Stimulated activated CD8-positive, alpha-beta memory T cell treated with anti-CD3 and anti-CD28 coated beads, Interleukin-7, amount 100 ng/mL, for 1 hour (primary cell): ENCODE measurements at regions not wholly inside any gene's neighbourhood (a gene's known extent, or its start where the extent isn't known, plus 50 kb on each side); places are given as distances from the start of the nearest gene placed in this dataset.

Experiments used
- DNase-seq, 2 donors: peaks; one replicate each; pipeline ENCODE4 v3.0.0-alpha.2; 2020; ENCODE audit warnings: low read depth in 2 of 2

DNA sequence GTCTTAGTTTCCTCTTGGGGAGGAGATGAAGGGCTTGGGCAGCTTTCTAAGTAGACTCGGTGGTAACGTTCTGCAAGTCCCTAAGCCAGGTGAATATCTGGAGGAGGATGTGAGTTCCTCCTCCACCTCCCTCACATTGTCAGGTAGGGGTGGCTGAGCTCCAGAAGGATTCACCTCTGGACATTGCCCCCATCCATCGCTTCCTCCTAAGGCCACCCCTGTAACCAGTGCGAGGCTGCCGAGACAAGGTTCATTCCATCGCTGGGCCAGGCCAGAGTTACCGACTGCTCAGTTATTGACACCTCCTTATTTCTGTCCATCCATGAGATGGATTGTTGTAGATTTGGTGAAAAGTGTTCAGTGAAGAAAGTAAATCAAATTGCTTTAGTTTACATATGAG lies 334.1 kb upstream of the KLF6 start:
- DNase-seq: no peak

DNA sequence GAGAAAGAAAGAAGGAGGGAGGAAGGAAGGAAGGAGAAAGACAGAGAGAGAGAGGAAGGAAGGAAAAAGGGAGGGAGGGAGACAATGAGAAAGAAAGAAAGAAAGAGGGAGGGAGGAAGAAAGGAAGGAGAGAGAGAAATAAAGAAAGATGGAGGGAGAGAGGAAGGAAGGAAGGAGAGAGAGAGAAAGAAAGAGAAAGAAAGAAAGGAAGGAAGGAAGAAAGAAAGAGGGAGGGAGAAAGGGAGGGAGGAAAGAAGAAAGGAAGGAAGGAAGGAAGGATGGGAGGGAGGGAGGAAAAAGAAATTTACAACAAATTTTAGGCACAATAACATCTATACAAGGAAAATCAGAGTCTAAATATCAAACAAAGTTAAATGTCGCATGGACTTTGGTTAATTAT lies 332.6 kb upstream of the KLF6 start:
- DNase-seq: no peak

DNA sequence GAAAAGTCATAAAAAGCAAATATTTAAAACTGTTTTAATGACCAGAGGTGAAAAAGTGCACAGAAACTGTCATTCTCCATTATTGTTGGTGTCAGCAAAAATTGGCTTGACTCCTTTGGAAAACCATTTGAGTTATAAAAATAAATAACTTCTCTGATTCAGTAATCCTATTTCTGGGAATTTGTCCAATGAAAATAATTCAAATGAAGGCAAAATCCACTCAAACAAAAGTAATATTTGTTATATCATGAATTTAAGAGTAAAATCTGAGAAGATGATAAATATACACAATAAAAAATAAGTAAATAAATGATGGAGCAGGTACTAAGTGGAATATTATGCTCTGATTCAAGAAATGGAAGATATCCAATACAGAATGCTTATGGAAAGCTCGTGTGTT lies 326.6 kb upstream of the KLF6 start:
- DNase-seq: no peak

DNA sequence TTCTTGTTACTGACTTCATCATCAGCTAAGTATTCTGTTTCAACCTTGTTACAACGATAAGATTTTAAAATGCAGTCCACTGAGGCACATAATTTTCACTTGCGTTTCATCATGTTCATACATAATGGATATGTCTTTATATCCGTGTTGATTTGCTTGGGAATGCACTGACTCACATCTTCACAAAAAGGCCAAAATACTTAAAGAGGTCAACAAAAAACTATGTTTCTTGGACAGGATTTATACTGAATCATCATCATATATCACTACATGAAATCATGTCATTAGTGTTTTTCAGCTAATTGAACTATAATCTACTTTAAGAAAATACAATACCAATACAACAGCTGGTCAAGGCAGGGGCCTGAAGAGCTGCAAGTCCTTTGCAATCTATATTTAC lies 324.5 kb upstream of the KLF6 start:
- DNase-seq: no peak

DNA sequence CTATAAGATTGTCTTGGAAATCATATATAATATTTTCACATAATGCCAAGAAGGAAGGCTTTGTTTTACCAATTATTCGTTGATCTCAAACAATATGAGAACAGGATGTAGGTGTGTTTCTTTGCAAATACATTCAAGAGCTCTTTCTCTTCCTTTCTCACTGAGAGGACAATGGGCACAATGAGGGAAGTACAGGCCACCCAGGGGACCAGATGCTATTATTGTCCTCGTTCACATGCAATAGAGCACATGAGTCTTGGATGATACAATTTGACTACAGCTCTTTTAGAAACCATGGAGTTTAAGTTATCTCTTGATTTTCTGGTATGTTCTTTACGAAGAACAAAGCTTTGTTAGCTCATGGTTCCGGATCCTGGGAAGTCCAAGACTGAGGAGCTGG lies 323.7 kb upstream of the KLF6 start:
- no peak for DNase-seq

DNA sequence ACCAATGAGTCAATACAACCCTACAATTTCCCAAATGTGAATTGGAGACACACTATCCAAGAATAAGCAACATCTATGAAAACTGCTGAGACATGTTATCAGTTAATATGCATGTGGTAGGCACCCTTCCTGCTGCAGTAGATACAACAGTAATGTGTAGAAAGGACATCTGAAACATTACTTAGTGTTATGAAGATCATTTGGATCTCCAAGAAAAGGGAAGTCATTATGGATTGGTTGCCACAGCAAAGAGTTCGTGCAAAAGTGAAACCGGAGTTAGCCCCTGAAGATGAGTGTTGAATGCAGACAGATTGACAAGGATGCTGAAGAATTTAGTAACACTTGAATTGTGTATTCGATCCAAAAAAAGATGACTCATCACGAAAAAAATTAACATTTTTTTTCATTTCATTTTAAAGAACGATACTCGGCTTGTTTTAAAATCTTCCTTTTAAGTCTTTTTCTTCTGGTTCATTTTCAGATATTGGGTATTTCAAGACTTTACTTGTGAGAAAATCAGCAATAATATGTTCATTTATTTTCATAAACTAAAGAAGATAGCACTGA lies 322.4 kb upstream of the KLF6 start:
- no peak for DNase-seq

DNA sequence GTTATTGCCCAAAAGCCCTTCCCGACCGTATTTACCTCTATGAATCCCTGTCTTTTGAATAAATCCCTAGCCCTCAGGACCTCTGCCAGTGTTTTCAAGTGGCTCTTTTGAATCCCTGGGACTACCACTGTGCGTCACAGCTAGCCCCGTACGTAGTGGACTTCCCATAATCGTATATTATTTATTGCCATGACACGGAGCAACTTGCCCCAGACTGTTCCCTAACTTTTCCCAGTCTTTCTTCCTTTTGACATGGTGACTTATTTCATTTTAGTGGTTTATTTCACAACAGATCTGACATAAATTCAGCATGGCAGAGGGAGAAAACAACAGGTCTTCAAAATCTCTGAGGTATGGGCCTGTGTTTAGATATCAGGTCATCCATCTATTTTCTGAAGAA lies 318.6 kb upstream of the KLF6 start:
- no peak for DNase-seq

DNA sequence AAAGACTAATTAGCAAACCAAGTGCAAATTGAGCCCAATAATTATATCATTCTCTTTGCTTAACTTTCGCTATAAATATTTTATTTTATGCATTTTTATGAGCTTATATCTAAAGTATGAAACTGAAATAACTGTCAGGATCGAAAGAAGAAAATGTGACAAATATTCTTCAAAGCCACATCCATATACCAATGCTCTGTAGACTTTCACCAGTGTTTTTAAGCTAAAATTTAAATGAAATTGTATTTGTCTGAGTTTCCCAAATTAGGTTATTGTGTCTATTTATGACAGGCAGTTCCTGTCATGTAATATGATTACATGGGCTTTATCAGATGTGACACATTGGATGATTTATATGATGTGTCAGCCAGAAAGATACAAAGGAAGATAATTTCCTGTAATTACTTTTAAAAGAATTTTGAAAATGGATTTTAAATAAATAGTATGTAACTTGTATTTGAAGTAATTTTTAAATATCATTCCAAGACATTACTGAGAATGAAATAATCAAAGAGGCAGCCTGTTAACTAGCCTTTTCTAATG lies 317.9 kb upstream of the KLF6 start:
- DNase-seq: no peak

DNA sequence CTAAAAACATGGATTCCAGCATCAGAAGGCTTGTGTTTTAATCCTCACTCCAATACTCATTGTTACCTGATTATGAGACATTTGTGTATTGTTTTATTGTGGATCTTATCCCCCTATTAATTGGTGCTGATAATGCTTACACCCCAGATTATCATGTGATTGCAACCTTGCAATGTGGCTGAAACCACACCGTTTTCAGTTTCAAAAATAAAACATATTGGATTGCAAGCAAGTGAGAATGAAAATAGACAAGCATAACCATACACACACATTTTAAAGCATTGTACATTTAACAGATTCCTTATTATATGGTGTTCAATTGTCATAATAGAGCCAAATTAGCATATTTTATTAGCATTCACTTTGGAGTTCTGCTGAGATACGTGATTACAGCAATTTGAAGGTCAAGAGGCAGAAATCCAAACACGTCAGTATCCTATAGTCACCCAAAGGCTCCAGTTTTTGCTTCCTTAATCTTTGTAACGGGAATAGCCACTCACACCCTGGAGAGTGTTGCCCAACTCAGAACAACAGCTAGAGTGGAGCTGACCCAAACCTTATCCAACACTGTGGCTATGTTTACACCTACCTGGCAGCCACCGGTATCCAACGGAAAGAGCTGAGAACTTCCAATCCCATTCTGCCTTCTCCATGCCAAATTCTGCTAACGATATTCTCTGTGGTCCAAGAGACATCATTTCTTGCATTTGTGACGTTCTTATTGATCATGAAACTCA lies 317.1 kb upstream of the KLF6 start:
- no peak for DNase-seq

DNA sequence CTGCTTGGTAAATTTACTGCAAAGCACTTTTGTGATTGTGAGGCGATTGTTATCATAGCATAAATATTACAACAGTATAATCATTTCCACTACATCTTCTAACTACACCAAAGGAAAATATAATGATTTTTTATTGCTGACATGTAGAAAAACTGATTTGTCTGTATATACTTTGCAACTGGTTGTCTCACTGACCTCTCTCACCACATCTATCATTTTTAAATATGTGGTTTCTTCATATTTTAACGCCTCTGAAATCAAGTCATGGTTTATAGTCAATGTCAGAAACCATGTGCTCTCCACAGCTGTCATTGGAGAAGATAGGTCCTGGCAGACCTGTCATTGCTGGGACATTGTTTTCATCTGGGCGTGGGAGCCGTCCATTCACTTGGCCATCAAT lies 315.4 kb upstream of the KLF6 start:
- no peak for DNase-seq

DNA sequence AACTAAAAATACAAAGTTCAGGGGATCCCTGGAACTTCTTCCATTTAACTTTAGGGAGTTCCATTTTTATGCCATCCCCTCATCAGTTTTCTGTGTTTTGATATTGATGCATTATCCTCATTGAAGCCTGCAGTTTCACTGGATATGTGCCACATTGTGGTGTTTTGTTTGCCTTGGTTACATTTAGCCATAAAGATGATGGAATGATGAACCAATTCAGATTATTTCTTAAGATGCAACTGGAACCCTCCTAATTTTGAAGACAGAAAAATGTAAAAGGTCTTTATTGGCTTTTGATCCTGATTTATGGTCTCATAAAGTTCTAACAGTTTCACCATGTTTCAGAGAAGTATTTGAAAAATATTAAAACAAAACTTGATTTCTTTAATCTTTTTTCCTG lies 314.2 kb upstream of the KLF6 start:
- DNase-seq: no peak

DNA sequence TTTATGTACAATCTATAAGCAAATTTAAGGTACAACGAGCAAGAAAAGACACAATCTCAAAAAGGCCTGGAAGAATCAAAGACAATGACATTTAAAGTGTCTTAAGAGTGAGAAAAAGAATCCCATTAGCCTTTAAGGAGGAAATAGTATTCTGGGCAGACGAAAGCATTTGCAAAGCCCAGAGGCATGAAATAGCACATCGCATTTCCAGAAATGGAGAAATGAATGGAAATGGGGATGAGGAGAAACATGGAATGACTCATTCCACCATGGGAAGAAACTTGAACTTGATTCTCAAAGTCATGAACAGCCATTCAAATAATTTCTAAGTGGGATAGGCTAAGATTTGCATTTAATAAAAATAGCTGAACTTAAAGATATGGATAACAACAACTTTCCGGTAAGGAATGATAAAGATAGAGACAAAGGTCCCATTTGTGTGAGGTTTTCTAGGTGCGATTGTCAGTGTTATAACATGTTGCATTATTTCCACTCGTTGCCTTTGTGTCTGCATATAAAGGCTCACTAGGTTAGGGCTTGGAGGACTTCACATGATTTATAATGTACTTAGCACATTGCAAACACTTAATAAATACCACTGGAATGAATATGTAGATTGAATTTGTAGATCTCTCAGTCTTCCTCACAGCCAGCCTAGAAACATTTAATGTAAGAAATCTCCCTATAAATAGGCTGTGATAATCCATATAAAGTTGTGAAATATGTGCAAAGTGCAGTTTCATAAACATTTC lies 310.3 kb upstream of the KLF6 start:
- no peak for DNase-seq

DNA sequence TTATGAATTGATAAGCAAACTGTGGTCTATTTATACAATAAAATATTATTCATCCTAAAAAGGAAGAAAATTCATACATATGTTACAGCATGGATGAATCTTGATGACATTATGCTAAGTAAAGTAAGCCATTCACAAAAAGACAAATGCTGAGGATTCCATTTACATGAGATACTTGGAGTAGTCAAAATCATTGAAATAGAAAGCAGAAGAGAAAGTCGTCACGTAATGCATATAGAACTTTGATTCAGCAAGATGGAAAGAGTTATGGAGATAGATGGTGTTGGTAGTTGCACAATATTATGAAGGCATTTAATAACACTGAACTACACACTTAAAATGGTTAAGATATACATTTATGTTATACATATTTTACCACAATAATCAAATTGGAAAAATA lies 309.7 kb upstream of the KLF6 start:
- DNase-seq: no peak

DNA sequence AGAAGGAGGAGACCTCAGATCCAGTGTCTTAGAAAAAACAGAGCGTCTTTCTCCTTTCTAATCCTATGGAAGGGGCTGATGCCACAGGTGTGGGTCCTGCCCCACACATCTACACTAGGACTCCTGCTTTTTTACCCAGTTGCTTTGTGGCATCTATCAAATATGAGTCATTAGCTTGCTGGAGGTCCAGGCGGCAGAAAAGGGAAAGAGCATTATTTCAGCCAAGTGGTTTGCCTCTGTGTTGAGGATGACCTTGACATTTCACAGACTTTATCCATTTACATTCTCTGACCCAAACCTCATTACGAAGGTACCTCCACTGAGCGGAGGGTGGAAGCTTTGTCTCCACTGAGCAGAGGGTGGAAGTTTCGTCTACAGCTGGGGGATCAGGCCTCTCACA lies 308.4 kb upstream of the KLF6 start:
- no peak for DNase-seq

DNA sequence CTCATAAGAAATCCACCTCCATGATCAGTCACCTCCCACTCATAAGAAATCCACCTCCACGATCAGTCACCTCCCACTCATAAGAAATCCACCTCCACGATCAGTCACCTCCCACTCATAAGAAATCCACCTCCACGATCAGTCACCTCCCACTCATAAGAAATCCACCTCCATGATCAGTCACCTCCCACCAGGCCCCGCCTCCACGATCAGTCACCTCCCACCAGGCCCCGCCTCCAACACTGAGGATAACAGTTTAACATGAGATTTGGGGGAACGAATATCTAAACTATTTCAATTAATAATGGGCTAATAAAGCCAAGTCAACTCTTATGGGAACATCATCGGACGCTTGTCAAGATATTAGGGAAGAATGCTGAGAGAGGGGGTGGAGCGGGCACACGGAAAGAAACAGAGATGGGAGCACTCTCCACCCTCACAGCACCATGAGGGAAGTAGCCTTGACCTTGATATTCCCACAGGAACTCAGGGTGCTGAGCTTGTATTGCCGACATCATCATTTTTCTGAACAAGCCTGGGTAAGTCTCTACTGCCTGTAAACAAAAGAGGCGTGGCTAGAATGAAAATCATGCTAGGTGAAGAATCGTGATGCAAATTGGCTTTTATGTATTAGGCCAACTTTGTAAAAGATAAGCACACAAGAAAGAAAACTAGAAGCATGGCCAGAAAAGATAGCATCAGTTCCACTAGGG lies 303.5 kb upstream of the KLF6 start:
- DNase-seq: no peak

DNA sequence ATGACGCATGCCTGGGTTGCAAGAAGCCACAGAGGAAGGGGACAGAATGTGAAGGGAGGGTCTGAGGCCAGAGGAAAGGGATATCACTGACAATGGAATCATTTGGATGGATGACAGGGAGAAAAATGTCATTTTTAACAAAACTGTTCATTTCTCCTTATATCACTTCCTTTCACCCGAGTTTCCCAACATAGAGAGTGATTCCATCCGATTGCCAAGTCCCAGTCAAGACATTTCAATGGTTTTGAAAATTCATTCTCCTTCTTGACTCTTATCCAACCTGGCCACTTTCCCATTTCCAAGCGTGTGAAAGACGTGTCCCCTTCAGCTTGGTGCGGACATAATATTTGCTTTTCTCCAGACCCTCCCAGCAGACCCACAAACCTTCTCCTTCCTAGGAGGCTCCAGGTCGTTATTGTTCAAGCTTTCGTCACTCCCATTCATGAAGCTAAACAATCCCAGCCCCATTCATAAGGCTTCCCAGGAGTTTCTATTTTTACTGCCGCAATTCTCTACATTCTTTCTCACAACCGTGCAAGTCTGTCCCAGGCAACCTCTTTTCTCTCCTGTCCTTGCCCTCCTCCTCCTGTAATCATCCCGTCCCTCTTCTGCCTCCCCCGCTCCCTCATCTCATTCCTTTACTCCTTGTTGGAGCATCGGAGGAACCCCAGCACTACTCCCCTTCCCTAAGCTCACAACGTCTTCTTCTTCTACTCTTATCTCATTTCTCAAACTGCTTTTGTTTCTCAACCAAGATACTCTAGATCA lies 301.3 kb upstream of the KLF6 start:
- DNase-seq: no peak

DNA sequence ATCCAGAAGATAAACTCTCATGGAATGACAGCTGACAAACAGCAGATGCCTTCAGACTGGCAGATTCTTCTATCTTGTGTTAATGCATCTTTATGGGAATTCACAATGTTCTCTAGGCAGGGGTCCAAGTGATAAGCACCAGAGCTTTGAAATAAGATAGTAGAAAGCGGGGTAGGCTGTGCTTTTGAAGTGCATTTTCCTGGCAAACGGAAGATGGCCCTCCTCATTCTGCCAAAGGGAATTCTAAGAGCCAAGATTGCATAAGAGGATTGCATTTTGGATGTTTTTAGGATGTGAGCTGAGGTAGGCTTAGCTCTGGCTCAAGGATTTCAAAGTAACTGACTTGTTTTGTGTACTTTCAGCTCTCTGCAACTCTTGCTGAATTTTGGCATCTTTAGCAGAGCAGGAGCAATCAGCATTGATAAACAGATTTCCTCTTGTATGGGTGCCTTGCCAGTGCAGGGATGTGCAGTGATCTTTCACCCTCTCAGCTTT lies 298.5 kb upstream of the KLF6 start:
- no peak for DNase-seq

DNA sequence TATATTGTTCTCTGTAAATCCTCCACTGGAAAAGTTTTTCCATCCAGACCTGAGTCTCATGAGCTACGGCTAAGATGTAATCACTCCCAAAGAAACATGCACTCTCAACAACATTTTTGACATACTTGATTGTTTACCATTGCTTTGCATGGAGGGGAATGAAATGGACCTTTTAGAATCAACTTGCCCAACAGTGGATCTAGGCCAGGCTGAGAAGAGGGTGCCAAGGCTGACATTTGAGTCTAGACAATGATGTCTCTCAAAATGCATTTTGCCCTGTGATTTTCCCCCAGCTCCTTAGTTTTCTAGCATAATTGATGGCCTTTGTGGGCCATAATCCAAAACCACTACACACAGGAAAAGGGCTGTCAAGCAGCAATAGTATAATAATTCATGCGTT lies 297.9 kb upstream of the KLF6 start:
- no peak for DNase-seq

DNA sequence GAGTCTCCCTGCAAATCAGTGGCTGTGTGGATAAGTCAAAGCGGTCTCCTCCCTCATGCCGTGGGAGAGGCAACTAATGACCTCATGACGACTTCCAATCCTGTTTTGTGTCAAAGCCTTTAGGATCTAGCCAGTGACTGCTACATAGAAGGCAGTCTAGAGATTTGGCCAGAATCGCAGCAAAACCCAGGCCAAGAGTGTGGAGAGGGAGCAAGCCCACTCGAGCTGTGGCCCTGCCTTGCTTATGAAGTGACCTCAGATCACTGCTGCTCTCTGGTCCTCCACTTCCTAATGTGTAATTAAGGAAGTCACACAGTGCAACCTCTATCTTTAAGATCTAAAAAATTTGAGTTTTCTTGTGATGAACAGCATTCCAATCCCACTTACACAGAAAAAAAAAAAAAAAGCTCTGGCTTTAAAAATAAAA lies 296.7 kb upstream of the KLF6 start:
- DNase-seq: no peak

DNA sequence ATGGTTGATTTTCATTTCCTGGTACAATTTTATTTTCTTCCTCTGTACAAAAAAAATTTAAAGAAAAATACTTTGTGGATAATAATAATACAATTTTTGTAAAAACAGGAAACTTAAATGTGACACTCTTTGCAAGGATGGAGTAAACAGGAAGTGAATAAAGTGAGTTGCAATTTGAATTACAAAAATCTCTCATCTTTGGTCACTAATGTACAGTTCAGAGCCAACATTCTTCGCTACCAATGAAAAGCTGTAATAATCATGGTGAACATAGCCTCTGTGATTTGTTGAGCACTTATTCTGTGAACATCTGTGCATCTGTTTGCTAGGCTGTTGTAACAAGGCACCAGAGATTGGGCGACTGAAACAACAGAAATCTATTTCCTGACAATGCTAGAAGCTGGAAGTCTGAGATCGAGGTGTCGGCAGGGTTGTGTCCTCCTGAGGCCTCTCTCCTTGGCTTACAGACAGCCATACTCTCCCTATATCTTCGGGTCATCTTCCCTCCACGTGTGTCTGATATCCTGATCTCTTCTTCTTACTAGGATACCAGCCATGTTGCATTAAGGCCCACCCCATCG lies 295.3 kb upstream of the KLF6 start:
- no peak for DNase-seq

DNA sequence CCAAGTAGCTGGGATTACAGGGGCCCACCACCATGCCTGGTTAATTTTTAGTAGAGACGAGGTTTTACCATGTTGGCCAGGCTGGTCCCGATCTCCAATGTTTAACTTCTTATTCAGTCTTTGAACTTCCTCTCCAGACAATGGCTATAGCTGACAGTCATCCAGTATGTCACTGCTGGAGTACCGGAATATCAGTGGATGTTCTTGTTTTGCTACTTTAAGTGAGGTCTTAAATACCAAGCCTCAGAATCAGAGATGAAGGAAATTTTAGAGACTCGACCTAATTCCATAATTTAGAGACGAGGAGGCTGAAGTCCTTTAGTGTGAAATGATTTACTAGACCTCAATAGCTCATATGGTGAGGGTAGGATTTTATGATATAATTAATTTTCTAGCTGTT lies 294.8 kb upstream of the KLF6 start:
- DNase-seq: no peak
